Heart left ventricle (tissue), 13 donors: ENCODE measurements at regions not wholly inside any gene's neighbourhood (a gene's known extent, or its start where the extent isn't known, plus 50 kb on each side); places are given as distances from the start of the nearest gene placed in this dataset.

Experiments
- CTCF ChIP-seq, 12 donors: fragments of 200-600 bp; sonication (generic) in 4 of 12; IDR thresholded peaks; one replicate each; pipeline versions ENCODE4 v1.5.0 to v1.8.0; 2018 to 2022; ENCODE audit warnings: antibody characterized with exemption in 12 of 12, mild to moderate bottlenecking in 5 of 12
- POLR2A ChIP-seq, 2 donors: fragments of 450-650 bp; IDR thresholded peaks; one replicate each; pipeline ENCODE4 v1.6.1; 2017; ENCODE audit warnings: antibody characterized with exemption in 2 of 2, mild to moderate bottlenecking in 2 of 2, moderate library complexity in 2 of 2
- donor health status: ischemic (EF 13 %, LVEDD 7.1; RV severe dilation, severe dysfunction).
- donor health status: DM: no; HTN: yes; CAD: no.
- donor health status: DM: no; HTN: no; CAD: no.
- donor health status: ischemic (EF 25% LVEDD 6.9; RV normal size, moderate dysfunction).
- donor health status: ischemic (EF 25% LVEDD 5.7; RV mildly dilated, moderate dysfunction).
- donor health status: ischemic (EF 35%, LVEDD 5.7; RV mildly dilated, moderate dysfunction).
- donor health status: nonischemic (EF 11% LVEDD 7.7; RV severe dilation, severe dysfunction).
- donor health status: DM: yes; HTN: yes; CAD: no.
- donor health status: PGD.
- donor health status: ischemic (EF 29% LVEDD 5.4; RV normal size, mild dysfunction).
- donor health status: nonischemic (EF 23%, LVEDD 6.1; RV moderate dilation, normal function).

GRCh38 chr13:104875038-104875754 is 1660.3 kb downstream of the EFNB2 start:
- TF ChIP-seq CTCF (IDR thresholded peaks at IDR 0.05): no peak
- no peak for TF ChIP-seq POLR2A (IDR thresholded peaks at IDR 0.05)
